ENCODE measurements at regions not wholly inside any gene's neighbourhood (a gene's known extent, or its start where the extent isn't known, plus 50 kb on each side); places are given as distances from the start of the nearest gene placed in this dataset.
A peak's percentile ranks its signal among the peaks of the same experiment; 100 is the strongest.

DNA sequence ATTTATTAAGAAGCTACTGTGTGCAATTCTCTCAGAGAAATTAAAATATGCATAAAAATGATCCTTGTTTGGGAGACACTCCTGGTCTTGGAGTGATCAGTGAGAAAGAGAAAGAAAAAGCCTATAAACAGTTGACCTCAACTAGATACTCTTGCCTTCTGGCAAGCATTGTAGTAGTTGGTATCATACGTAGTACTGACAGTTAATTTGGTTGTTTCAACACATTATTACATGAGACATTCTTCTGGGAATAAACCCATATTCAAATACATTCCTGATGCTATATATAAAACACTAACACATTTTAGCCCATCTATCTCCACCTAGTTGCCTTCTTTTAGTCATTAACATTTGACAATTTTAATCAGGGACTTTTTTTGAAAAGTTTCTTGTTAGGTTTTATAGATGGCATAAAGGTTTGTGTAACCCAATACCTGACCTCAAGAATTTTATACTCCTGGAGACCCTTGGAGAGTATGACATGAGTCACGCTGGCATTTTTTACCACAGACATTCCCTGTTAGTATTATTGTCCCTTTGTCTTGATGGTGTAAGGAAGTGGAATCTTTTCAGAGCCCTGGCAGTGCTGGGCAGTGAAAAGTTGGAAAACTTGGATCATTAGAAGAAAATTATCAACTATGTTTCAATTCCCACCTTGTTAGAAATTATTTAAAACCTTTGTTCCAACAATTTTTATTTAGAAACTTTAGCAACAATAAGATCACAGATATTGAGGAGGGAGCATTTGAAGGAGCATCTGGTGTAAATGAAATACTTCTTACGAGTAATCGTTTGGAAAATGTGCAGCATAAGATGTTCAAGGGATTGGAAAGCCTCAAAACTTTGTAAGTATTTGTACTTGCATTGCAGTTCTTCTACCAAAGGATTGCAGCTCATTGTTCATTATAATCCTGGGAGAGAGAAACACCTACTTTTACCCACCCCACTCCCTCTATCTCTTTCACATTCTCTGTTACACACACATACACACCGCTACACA, 167.1 kb upstream of the PACRGL start:
- no peak for DNase-seq

DNA sequence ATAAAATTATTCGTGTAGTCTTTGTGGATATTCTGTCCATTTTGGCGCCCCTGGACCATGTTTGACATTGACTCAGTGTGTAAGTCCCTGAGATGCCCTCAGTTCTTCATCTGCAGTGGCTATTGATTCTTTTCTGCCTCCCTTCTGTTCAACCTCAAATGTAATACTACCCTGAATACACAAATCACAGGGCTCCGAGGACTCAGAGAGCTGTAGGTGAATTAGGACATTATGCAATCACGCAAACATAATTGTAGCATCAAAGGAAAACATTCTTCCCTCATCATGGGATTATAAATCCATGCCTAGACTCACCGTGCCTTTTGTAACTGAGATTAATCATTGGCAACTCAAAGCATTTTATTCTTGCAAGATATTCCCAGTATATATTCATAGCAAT, 161.4 kb upstream of the PACRGL start:
- DNase-seq: peak; percentile 80

DNA sequence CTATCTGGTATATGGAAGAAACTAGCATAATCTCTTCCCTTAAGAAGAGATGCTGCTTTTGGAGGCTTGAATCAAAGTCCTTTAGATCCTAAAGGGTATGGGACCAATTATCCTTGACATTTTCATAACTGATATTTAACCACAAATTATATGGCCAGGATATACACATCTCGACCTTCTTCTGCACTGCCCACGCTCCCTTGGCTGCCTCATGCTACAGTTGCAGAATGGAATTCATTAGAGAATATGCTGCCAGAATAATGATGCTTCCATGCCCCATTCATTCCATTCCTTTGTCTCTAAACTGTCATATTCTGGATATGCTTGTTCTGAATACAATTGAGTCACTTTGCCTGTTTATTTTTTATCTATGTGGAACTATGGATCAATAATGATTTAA, 157.1 kb upstream of the PACRGL start:
- no peak for DNase-seq

DNA sequence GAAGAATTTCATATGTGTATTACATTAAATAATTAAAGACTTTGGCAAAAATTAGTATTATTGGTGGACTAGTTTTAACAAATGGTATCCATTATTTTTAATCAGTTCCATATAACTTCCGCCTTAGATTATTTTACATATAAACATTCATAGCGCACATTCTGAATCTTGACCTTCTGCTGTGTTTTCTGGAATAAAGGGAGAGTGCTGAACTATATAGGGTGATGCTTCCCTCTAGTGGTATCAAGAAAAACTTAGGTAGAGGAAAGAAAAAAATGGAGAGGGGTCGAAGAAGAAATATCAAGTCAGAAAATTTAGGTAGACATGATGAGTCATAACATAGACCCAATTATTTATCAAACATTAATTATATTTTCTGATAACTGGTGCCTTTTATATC, 155.6 kb upstream of the PACRGL start:
- DNase-seq: peak; percentile 33

DNA sequence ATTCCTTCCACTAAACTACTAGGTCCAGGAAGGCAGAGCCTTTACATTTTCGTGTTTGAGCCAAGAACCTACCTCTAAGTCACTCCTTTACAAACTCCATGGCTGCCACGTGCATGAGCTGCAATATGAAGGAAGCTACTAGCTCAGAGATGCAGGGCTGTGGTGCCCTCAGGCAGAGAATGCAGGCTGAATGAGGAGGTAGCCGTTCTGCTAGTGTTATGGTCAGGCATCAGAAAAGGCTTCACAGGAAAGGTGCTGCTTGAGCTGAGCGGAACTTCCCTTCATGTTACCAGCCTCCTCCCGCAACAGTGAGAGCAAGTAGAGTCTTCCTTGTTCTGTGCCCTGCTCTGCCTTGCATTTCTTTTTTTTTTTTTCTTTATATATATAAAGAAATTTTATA, 148.3 kb upstream of the PACRGL start:
- no peak for DNase-seq

- no peak for DNase-seq
Measured at GRCh38 chr4:20554134-20554533, 146.1 kb upstream of the PACRGL start.

- no peak for DNase-seq
Measured at GRCh38 chr4:20565075-20565721, 135.1 kb upstream of the PACRGL start.

DNA sequence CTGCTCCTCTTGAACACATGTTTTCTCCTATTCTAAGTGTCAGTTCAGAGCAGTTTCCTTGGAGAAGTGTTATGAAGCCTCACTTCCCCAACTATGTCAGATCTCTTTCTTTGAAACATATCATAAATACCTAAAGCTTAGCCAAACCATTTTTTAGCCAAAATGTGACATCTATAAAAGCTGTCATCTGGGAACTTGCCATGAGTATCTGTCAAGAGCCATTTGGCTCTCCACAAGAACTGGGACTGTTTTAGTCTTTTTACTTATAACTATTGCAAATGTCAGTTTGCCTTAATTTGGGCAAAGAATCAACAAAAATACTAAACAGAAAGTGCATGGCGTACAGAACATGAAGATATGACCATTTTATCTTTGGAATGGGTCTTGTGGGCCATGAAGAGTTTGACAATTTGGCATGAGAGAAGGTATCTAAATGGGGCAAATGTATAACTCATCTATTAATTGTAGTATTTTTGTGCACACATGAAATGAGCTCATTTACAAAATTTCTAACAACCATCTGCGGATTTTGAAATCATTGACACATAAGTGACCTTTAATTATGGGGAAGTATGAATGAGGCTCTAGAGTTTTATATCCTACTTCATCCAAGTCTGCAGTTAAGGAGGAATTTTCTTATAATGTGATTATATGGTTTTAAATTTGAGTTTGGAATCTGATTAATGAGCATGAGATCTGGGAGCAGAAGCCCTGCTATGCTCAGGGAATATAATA, 129.1 kb upstream of the PACRGL start:
- DNase-seq: no peak

DNA sequence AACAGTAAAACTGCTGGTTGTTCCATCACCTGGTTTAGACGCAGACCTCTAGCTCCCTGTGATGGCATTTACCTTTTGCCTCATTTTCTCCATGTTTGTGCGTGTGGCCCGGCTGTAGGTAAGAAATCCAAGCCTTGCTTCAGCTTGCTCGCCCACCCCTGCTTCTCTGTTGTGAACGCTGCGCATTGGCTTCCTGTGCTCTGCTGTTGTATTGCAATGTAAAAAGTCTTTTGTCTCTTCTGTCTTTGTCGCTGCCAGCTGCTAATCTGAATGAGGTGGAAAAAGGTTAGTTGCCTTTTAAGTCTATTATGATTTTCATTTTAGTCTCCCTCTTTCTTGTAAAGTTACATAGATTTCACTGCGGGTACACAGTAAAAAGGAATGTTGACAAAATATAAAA, 127.3 kb upstream of the PACRGL start:
- no peak for DNase-seq

GRCh38 chr4:20574986-20575385, 125.3 kb upstream of the PACRGL start:
- DNase-seq: no peak

DNA sequence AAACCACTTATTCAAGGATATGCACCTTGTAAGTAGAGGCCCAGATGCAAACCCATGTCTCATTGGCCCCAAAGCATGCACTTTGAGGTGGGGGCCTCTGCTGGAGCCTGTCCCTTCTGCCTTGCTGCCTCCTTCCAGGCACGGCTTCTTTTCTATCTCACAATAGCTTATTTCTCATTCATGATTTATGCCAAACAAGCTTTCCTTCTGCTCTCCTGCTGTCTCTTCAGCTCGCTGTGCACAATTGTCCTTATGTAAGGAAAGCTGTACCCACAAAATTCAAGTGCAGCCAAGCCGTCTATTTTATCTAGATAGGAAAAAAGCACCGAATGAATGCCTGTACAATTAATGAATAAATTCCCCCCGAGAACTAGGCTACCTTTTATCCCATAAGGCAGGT, 124.8 kb upstream of the PACRGL start:
- DNase-seq: no peak

DNA sequence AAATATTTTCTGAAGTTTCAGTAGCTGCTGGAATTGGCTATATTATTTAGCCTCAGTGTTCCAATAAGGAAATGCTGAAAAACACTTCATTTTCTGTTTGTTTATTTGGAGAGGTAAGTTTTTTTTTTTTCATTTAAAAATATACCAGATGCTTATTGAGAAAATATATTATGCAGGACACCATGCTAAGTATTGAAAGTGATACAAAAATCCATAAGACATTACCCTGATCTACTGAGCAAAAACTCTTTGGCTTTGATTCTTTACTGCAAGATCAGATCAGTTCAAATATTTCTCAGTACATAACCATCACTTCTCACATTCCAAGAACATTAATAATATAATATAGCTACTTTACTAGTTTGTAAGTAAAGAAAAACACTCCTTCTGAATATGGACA, 123.4 kb upstream of the PACRGL start:
- DNase-seq: no peak

- DNase-seq: no peak
Measured at GRCh38 chr4:20577702-20578101, 122.6 kb upstream of the PACRGL start.

DNA sequence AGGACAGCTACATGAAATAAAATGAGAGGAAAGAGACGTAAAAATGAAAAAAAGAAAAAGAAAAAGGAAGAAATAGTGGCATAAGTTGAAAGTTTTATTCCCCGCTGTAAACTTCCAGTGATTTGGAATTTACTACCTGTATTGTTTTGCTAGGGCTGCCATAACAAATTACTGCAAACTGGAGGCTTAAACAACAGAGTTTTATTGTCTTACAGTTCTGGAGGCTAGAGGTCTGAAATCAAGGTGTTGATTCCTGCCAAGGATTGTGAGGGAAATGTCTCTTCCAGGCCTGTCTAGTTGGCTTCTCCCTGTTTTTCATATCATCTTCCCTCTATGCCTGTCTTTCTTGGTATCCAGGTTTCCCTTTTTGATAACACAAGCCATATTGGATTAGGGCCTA, 119.4 kb upstream of the PACRGL start:
- no peak for DNase-seq

DNA sequence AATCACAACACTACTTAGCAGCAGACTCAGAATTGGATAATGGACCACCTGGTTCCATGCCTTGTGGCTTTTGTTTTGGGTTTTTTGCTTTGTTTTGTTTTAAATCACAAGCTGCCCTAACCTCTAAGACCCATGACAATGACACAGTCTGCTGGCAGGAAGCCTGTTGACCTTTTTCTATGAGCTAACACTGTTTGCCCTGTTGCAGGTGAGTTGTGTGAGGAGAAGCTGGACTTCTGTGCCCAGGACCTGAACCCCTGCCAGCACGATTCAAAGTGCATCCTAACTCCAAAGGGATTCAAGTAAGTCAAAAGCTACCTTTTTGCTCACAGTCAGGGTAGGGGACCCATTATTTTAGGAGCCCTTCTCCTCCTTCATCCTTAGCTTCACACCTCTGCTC, 110.8 kb upstream of the PACRGL start:
- DNase-seq: no peak

- no peak for DNase-seq
Measured at GRCh38 chr4:20590849-20591248, 109.4 kb upstream of the PACRGL start.

DNA sequence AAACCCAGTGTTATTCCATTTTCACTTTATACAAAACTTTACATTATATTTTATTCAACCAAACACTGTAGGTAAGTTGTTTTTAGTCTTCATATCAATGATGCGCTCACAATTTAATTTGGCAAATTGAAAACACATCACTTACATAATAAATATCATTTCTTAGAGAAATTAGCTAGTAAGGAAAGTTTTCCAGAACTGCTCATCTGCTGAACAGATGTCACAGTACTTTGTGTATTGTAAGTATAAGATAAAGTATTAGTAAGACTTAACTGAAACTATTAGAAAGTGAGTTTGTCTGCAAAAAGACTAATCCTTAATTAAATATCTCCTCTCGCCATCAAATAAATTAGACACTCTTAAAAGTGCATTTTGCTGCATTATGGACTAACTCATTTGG, 108.7 kb upstream of the PACRGL start:
- DNase-seq: no peak

DNA sequence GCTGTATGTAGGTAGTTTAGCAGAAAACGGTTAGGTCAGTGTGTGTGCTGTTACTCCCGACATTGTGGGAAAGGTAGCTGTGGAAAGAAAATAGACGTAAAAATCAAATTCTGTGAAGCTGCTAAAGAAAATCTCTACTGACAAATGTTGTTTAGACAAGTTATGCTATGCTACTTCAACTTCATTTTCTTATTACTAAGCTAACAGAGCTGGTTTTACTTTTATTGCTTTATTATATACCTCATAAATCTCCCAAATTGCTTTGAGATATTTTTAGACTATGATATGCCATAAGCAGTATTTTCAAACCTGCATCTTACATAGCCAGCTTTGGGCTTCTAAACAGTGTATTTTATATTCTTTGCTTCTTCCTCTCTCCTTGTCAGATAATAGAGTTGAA, 108.2 kb upstream of the PACRGL start:
- DNase-seq: no peak

- DNase-seq: peak; percentile 88
Measured at GRCh38 chr4:20592663-20593062, 107.6 kb upstream of the PACRGL start.

GRCh38 chr4:20598626-20599025, 101.6 kb upstream of the PACRGL start:
- DNase-seq: no peak

DNA sequence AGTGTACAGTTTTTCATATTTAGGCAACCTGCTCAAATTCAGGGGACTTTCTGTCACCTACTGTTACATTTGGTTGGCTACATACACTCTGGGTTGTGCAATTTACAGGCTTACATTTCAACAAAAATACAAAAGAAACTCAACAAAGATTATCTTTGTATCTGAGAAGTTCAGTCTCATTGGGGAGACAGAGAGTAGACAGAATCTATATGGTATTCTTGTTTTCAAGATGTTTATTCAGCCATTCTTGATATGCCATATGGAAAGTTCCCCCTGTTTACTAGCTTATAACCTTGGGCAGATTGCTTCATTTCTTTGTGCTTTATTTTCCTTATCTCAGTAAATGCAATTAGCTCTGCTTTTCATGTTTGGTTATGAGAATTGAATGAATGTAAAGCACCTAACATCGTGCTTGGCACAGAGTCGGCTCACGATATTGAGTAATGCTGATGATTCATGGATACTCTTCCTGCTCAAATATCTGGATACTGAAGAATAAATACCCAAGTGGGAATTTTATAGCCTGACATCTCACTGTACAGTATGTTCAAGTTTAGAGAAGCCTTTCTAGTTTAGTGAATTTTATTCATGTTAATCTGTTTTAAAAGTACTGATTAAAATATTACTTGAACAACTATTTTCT, 96.5 kb upstream of the PACRGL start:
- DNase-seq: no peak

GRCh38 chr4:20612313-20612712, 87.9 kb upstream of the PACRGL start:
- DNase-seq: no peak

- no peak for DNase-seq
Measured at GRCh38 chr4:20614816-20615215, 85.4 kb upstream of the PACRGL start.

All from NCI-H187 treated with DMSO at 0.1 percent for 48 hours (cell line).